K562 (cell line): ENCODE measurements at regions not wholly inside any gene's neighbourhood (a gene's known extent, or its start where the extent isn't known, plus 50 kb on each side); places are given as distances from the start of the nearest gene placed in this dataset.

Experiments
- ATAC-seq: fragments of 200-7000 bp; cut with Tn5 transposase; 3 replicates; pipeline ENCODE4 v1.9.1; 2020; ENCODE audit warnings: moderate library complexity
- BruUV-seq: library from RNA; stranded (reverse); fragments of 400-500 nt; replicated peaks from 2 replicates; lab custom pipeline; 2021; lab: Mats Ljungman, UMichigan
- CTCF ChIA-PET: fragments of 300-600 bp; formaldehyde crosslinking; extraction: SDS; loops from one replicate; lab custom pipeline; 2021; ENCODE audit warnings: low intra/inter-chr PET ratio; lab: Yijun Ruan, JAX
- POLR2A ChIA-PET: fragments of 300-600, 350-650 bp; sonication (Branson Sonifier 250); formaldehyde crosslinking; extraction: SDS; loops from one replicate; lab custom pipeline; 2021; ENCODE audit warnings: antibody characterized with exemption, inconsistent platforms; lab: Yijun Ruan, JAX
- DNase-seq, 4 experiments: peaks; one replicate each; pipeline versions ENCODE4 v3.0.0 to v3.0.0-alpha.2; 2011 to 2018; ENCODE audit warnings: low spot score in 3 of 4, mixed read lengths in 3 of 4; ENCODE audit errors: extremely low read depth in 1 of 4
- FAIRE-seq: peaks from 2 replicates; lab custom pipeline; 2011; peaks lifted over from hg19 to GRCh38; lab: Jason Lieb, UNC
- H2AFZ ChIP-seq: 2 replicates; pipeline ENCODE4 v1.6.0; 2011; ENCODE audit warnings: low read depth, low read length, control low read depth, inconsistent platforms
- H3K27ac ChIP-seq: fragments of 200-600 bp; 3 replicates; pipeline ENCODE4 v1.8.0; 2011; ENCODE audit warnings: low read depth, mild to moderate bottlenecking, control low read depth, inconsistent platforms, low read length, moderate library complexity, mixed read lengths; ENCODE audit errors: extremely low read depth
- H3K27me3 ChIP-seq, 2 experiments: fragments of 300-600 bp in 1 of 2; 2 replicates in 1 of 2; 3 replicates in 1 of 2; pipeline versions ENCODE4 v1.6.0 to v1.8.0; 2011; ENCODE audit warnings: inconsistent platforms in 2 of 2, low read length in 2 of 2, mild to moderate bottlenecking in 1 of 2, mixed read lengths in 1 of 2, moderate library complexity in 1 of 2; ENCODE audit not compliant: control insufficient read depth in 2 of 2, insufficient read depth in 2 of 2
- H3K36me3 ChIP-seq: fragments of 300-600 bp; 3 replicates; pipeline ENCODE4 v1.8.0; 2011; ENCODE audit warnings: mild to moderate bottlenecking, low read length, inconsistent platforms; ENCODE audit not compliant: control insufficient read depth, insufficient read depth
- H3K4me1 ChIP-seq, 2 experiments: fragments of 200-600 bp in 1 of 2; replicated peaks in 1 of 2; 2 replicates in 1 of 2; 3 replicates in 1 of 2; pipeline versions ENCODE4 v1.5.1 to v1.8.0; 2011; ENCODE audit warnings: inconsistent platforms in 2 of 2, low read length in 2 of 2, mild to moderate bottlenecking in 1 of 2, mixed read lengths in 1 of 2, moderate library complexity in 1 of 2; ENCODE audit not compliant: control insufficient read depth in 2 of 2, insufficient read depth in 2 of 2
- H3K4me2 ChIP-seq: 2 replicates; pipeline ENCODE4 v1.6.1; 2011; ENCODE audit warnings: low read length, control low read depth, inconsistent platforms, mixed read lengths; ENCODE audit not compliant: insufficient read depth
- H3K4me3 ChIP-seq: fragments of 200-600 bp; sonication (generic), shearing (Covaris generic); 2 replicates; pipeline ENCODE4 v1.5.1; 2016; ENCODE audit warnings: control low read depth, inconsistent platforms
- H3K79me2 ChIP-seq: fragments of 200-600 bp; 3 replicates; pipeline ENCODE4 v1.8.0; 2011; ENCODE audit warnings: low read length, inconsistent platforms; ENCODE audit not compliant: control insufficient read depth, insufficient read depth
- H3K9ac ChIP-seq, 2 experiments: 2 replicates each; pipeline versions ENCODE4 v1.6.0 to v1.6.1; 2011; ENCODE audit warnings: low read depth in 2 of 2, low read length in 2 of 2, control low read depth in 1 of 2, inconsistent platforms in 1 of 2, mild to moderate bottlenecking in 1 of 2, mixed read lengths in 1 of 2; ENCODE audit not compliant: insufficient read depth in 1 of 2
- H3K9me1 ChIP-seq: one replicate; pipeline ENCODE4 v1.6.0; 2011; ENCODE audit warnings: inconsistent platforms, mild to moderate bottlenecking, low read length, moderate library complexity; ENCODE audit not compliant: control insufficient read depth, insufficient read depth
- H3K9me3 ChIP-seq: replicated peaks from 2 replicates; pipeline ENCODE4 v1.5.1; 2011; ENCODE audit warnings: low read depth, low read length, inconsistent platforms; ENCODE audit not compliant: control insufficient read depth, insufficient read depth
- H4K20me1 ChIP-seq: replicated peaks from 2 replicates; pipeline ENCODE4 v1.6.1; 2011; ENCODE audit warnings: low read length, inconsistent platforms, mixed read lengths; ENCODE audit not compliant: control insufficient read depth, insufficient read depth
- BHLHE40 ChIP-seq: IDR thresholded peaks from 2 replicates; pipeline ENCODE4 v1.6.1; 2011; ENCODE audit warnings: low read length, improper control_type of control experiment
- BRF1 ChIP-seq: IDR thresholded peaks from 3 replicates; pipeline ENCODE4 v1.6.1; 2011; ENCODE audit warnings: borderline replicate concordance, mild to moderate bottlenecking; ENCODE audit not compliant: insufficient read length; ENCODE audit errors: extremely low read depth
- EP400 ChIP-seq: fragments of 450-650 bp; IDR thresholded peaks from 2 replicates; pipeline ENCODE4 v1.6.1; 2017; ENCODE audit warnings: antibody characterized with exemption, mild to moderate bottlenecking, moderate library complexity
- PPARD ChIP-seq: fragments of 250-450 bp; sonication (Bioruptor Pico); IDR thresholded peaks from 2 replicates; pipeline ENCODE4 v1.8.0; 2022; ENCODE audit warnings: inconsistent platforms, mild to moderate bottlenecking, moderate library complexity
- ZFPM2 ChIP-seq: fragments of 250-450 bp; sonication (Bioruptor Pico); IDR thresholded peaks from 2 replicates; pipeline ENCODE4 v1.5.1; 2022; ENCODE audit warnings: mild to moderate bottlenecking
- ZNF644 ChIP-seq: fragments of 200-800 bp; sonication (Bioruptor generic); IDR thresholded peaks from 2 replicates; pipeline ENCODE4 v1.6.1; 2016; ENCODE audit warnings: low read depth, missing genetic modification characterization, missing compliant biosample characterization
- WGBS: fragments of 100-300 bp; shearing (Covaris generic); methylation state at CpG from one replicate; pipeline ENCODE4 v1.1.6; 2016; ENCODE audit warnings: low coverage, mixed read lengths; ENCODE audit not compliant: insufficient coverage; ENCODE audit errors: missing lambda C conversion rate; 5-methylcytosine and 5-hydroxymethylcytosine counted together
- in situ Hi-C: fragments of 300-500 bp; cut with MboI; formaldehyde crosslinking; loops from 4 replicates; pipeline ENCODE4 v1.15.0; 2018; ENCODE audit warnings: inconsistent platforms, mixed read lengths
- intact Hi-C: fragments of 100-400 bp; cut with micrococcal nuclease; formaldehyde crosslinking; loops from 2 replicates; pipeline ENCODE4 v1.14.2; 2022

DNA sequence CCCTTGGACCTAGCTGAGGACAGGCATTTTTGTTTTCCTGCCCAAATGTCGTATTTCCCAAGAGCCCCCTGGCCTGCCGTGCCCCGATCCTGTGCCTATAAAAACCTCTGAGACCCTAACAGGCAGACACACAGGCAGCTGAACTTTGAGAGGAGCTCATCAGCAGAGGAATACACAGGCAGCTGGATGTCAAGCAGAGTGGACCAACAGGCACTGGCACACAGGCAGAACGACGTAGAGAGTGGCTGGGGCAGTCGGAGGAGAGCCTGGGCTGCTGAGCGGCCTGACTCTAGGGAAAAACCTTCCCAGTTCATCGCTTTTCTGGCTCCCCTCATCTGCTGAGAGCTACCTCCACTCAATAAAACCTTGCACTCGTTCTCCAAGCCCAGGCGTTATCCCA lies 896.1 kb downstream of the PCDH18 start:
- Histone ChIP-seq H4K20me1 (no peaks in the 10 kb centered on the region), H3K9ac (no peak overlapping the region), H3K9me1 (no peaks in the 10 kb centered on the region), H3K36me3 (no peaks in the 10 kb centered on the region), H3K79me2 (no peaks in the 10 kb centered on the region), H3K27me3 (no peaks in the 10 kb centered on the region), H3K4me1 (no peaks in the 10 kb centered on the region), H3K4me3 (no peak overlapping the region), H2AFZ (no peak overlapping the region), H3K27ac (no peak overlapping the region), H3K4me2 (no peak overlapping the region), H3K9me3 (no peaks in the 10 kb centered on the region)
- DNase-seq = no peak
- ATAC-seq = no peak
- CTCF ChIA-PET = no interaction called here
- TF ChIP-seq BRF1 = no peak
- TF ChIP-seq ZNF644 (tag) = no peak
- no peak for TF ChIP-seq BHLHE40
- WGBS = 0% methylated on average over 10 of the region's 10 CpGs
- intact Hi-C loops = no loop called here
- in situ Hi-C loops = no loop called here
- BruUV-seq = no TSS peak
- FAIRE-seq = no peak
- POLR2A ChIA-PET = no interaction called here

GRCh38 chr4:136634121-136634520 lies 898.2 kb downstream of the PCDH18 start:
- H3K4me3 ChIP-seq = no peak overlapping the region
- H3K4me2 ChIP-seq = no peak overlapping the region
- H3K9me1 ChIP-seq = no peaks in the 10 kb centered on the region
- no TSS peak for BruUV-seq
- H3K79me2 ChIP-seq = no peaks in the 10 kb centered on the region
- no peaks in the 10 kb centered on the region for H3K9me3 ChIP-seq
- 0% methylated on average over 2 of the region's 2 CpGs for WGBS
- no peak overlapping the region for H3K27ac ChIP-seq
- no peak overlapping the region for H3K9ac ChIP-seq
- in situ Hi-C loops (no loop called here), intact Hi-C loops (no loop called here)
- H3K36me3 ChIP-seq = no peaks in the 10 kb centered on the region
- no peak for ATAC-seq
- no peak overlapping the region for H2AFZ ChIP-seq
- TF ChIP-seq ZFPM2 (CRISPR knock-in tag) = no peak
- TF ChIP-seq EP400 = no peak
- no peak for TF ChIP-seq PPARD (CRISPR knock-in tag)
- ChIA-PET CTCF (no interaction called here), POLR2A (no interaction called here)
- no peaks in the 10 kb centered on the region for H4K20me1 ChIP-seq
- no peaks in the 10 kb centered on the region for H3K4me1 ChIP-seq
- H3K27me3 ChIP-seq = no peaks in the 10 kb centered on the region
- FAIRE-seq = no peak
- no peak for DNase-seq
